Endodermal cell (in vitro differentiated cells): ENCODE measurements at regions not wholly inside any gene's neighbourhood (a gene's known extent, or its start where the extent isn't known, plus 50 kb on each side); places are given as distances from the start of the nearest gene placed in this dataset.

ENCODE experiments used
- DNase-seq: peaks from one replicate; pipeline ENCODE4 v3.0.0-alpha.2; 2017
- H3K27ac ChIP-seq: 2 replicates; pipeline ENCODE4 v1.5.1; 2013; ENCODE audit warnings: mild to moderate bottlenecking, low read depth, low read length, moderate library complexity
- H3K27me3 ChIP-seq: 2 replicates; pipeline ENCODE4 v1.6.1; 2013; ENCODE audit warnings: mild to moderate bottlenecking, low read length, moderate library complexity; ENCODE audit not compliant: insufficient read depth, control insufficient read depth, poor library complexity, severe bottlenecking
- H3K36me3 ChIP-seq: 2 replicates; pipeline ENCODE4 v1.7.0; 2013; ENCODE audit warnings: mild to moderate bottlenecking, low read length, moderate library complexity; ENCODE audit not compliant: control insufficient read depth, insufficient read depth
- H3K4me1 ChIP-seq: one replicate; pipeline ENCODE4 v1.7.0; 2013; ENCODE audit warnings: low read length; ENCODE audit not compliant: control insufficient read depth, insufficient read depth
- H3K4me3 ChIP-seq: 2 replicates; pipeline ENCODE4 v1.5.1; 2013; ENCODE audit warnings: mild to moderate bottlenecking, low read length, moderate library complexity
- H3K9ac ChIP-seq: 2 replicates; pipeline ENCODE4 v1.6.1; 2013; ENCODE audit warnings: mild to moderate bottlenecking, low read length, moderate library complexity; ENCODE audit not compliant: poor library complexity, severe bottlenecking; ENCODE audit errors: extremely low read depth
- H3K9me3 ChIP-seq: 2 replicates; pipeline ENCODE4 v1.6.1; 2013; ENCODE audit warnings: mild to moderate bottlenecking, low read length, moderate library complexity; ENCODE audit not compliant: control insufficient read depth
- H3K27ac Mint-ChIP-seq: 2 replicates; pipeline ENCODE4 v1.8.0; 2020; ENCODE audit warnings: mixed read lengths
- H3K27me3 Mint-ChIP-seq: 2 replicates; pipeline ENCODE4 v1.8.0; 2021; ENCODE audit warnings: mild to moderate bottlenecking, mixed read lengths; ENCODE audit not compliant: insufficient read depth
- H3K36me3 Mint-ChIP-seq: 2 replicates; pipeline ENCODE4 v1.8.0; 2020; ENCODE audit warnings: low read depth, mixed read lengths
- H3K4me1 Mint-ChIP-seq: 2 replicates; pipeline ENCODE4 v1.8.0; 2020; ENCODE audit warnings: mixed read lengths
- H3K4me3 Mint-ChIP-seq: 2 replicates; pipeline ENCODE4 v1.8.0; 2020; ENCODE audit warnings: mild to moderate bottlenecking, moderate library complexity, mixed read lengths
- H3K9me3 Mint-ChIP-seq: 2 replicates; pipeline ENCODE4 v1.8.0; 2020; ENCODE audit warnings: mild to moderate bottlenecking, mixed read lengths
- WGBS, 2 experiments: methylation state at CpG; one replicate each; pipeline versions ENCODE4 v1.1.5 to v1.1.7; 2013; ENCODE audit warnings: missing lambda C conversion rate in 2 of 2, mixed read lengths in 1 of 2; ENCODE audit not compliant: insufficient coverage in 1 of 2, insufficient read length in 1 of 2; 5-methylcytosine and 5-hydroxymethylcytosine counted together
- TF ChIP-seq, protein P1 (sequence below): fragments of 200-600 bp; sonication (generic); conservative IDR thresholded peaks from 2 replicates; pipeline ENCODE4 v1.5.0; 2021; ENCODE audit warnings: antibody characterized with exemption, mild to moderate bottlenecking

- no peak overlapping the region for H3K27ac ChIP-seq
These were observed 111.6 kb upstream of the EEF1E1 start for GRCh38 chr6:8213995-8214394.

DNA sequence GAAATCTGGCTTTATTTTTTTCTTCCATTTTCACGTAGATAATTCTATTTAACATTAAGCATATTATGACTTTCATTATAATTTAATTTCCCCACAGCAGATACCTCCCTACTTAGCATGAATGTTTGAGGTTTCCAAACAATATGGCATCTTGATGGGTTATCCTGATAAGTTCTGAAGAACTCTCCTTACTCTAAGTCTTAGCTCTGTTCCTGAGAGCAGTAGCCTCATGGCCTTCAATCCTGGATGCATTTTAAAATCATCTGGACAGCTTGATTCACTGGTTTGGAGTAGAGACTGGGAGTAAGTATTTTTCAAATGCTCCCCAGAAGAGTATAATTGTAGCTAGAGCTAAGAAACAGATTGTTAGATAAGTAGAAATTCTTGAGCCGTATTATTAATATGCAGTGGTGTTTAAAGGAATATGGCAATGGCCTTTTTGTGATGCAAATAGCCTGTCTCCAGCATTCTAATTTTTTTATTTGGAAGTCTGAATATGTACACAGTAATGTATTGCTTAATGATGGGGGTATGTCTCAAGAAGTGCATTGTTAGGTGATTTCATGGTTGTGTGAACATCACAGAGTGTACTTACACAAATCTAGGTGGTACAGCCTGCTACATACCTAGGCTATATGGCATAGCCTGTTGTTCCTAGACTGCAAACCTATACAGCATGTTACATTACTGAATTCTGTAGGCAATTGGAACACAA is 110.5 kb upstream of the EEF1E1 start:
- Histone ChIP-seq H3K9me3 (no peaks in the 10 kb centered on the region), H3K27me3 (no peaks in the 10 kb centered on the region), H3K36me3 (no peaks in the 10 kb centered on the region), H3K4me1 (no peaks in the 10 kb centered on the region), H3K9ac (no peak overlapping the region), H3K4me3 (no peak overlapping the region), H3K27ac (no peak overlapping the region)
- H3K4me3 Mint-ChIP-seq, result no peak overlapping the region
- no peaks in the 10 kb centered on the region for H3K27me3 Mint-ChIP-seq
- no peak for DNase-seq
- no peaks in the 10 kb centered on the region for H3K9me3 Mint-ChIP-seq
- TF ChIP-seq, protein P1, sequence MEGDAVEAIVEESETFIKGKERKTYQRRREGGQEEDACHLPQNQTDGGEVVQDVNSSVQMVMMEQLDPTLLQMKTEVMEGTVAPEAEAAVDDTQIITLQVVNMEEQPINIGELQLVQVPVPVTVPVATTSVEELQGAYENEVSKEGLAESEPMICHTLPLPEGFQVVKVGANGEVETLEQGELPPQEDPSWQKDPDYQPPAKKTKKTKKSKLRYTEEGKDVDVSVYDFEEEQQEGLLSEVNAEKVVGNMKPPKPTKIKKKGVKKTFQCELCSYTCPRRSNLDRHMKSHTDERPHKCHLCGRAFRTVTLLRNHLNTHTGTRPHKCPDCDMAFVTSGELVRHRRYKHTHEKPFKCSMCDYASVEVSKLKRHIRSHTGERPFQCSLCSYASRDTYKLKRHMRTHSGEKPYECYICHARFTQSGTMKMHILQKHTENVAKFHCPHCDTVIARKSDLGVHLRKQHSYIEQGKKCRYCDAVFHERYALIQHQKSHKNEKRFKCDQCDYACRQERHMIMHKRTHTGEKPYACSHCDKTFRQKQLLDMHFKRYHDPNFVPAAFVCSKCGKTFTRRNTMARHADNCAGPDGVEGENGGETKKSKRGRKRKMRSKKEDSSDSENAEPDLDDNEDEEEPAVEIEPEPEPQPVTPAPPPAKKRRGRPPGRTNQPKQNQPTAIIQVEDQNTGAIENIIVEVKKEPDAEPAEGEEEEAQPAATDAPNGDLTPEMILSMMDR, result no peak
- no peaks in the 10 kb centered on the region for H3K4me1 Mint-ChIP-seq
- 76% methylated on average over 2 of the region's 2 CpGs; no CpG with 5 or more reads in 1 of the 2 experiments for WGBS, 2 experiments
- H3K27ac Mint-ChIP-seq, result no peak overlapping the region
- no peaks in the 10 kb centered on the region for H3K36me3 Mint-ChIP-seq

More at GRCh38 chr6:8213995-8214394, 111.6 kb upstream of the EEF1E1 start:
- H3K36me3 Mint-ChIP-seq, result no peaks in the 10 kb centered on the region
- H3K27me3 ChIP-seq, result no peaks in the 10 kb centered on the region
- H3K9ac ChIP-seq, result no peak overlapping the region
- TF ChIP-seq, protein P1, result no peak
- 90 to 100% methylated on average over 2 to 4 of the region's 4 CpGs for WGBS, 2 experiments
- H3K27ac Mint-ChIP-seq, result no peak overlapping the region
- H3K27me3 Mint-ChIP-seq, result no peaks in the 10 kb centered on the region
- no peak for DNase-seq
- H3K9me3 Mint-ChIP-seq, result no peaks in the 10 kb centered on the region
- no peaks in the 10 kb centered on the region for H3K9me3 ChIP-seq
- H3K36me3 ChIP-seq, result no peaks in the 10 kb centered on the region
- H3K4me3 Mint-ChIP-seq, result no peak overlapping the region
- H3K4me3 ChIP-seq, result no peak overlapping the region
- no peaks in the 10 kb centered on the region for H3K4me1 ChIP-seq
- H3K4me1 Mint-ChIP-seq, result no peaks in the 10 kb centered on the region

GRCh38 chr6:8207869-8208191 is 105.5 kb upstream of the EEF1E1 start:
- TF ChIP-seq, protein P1, result no peak
- H3K4me1 Mint-ChIP-seq, result peaks cover 8% of the 10 kb centered on the region
- Histone ChIP-seq H3K9me3 (no peaks in the 10 kb centered on the region), H3K27me3 (no peaks in the 10 kb centered on the region), H3K4me1 (no peaks in the 10 kb centered on the region), H3K36me3 (no peaks in the 10 kb centered on the region), H3K4me3 (no peak overlapping the region), H3K27ac (no peak overlapping the region), H3K9ac (no peak overlapping the region)
- H3K9me3 Mint-ChIP-seq, result no peaks in the 10 kb centered on the region
- H3K36me3 Mint-ChIP-seq, result no peaks in the 10 kb centered on the region
- H3K27me3 Mint-ChIP-seq, result peaks cover 3% of the 10 kb centered on the region
- no peak overlapping the region for H3K27ac Mint-ChIP-seq
- no peak for DNase-seq
- H3K4me3 Mint-ChIP-seq, result no peak overlapping the region
- 100% methylated on average over 1 of the region's 1 CpG; no CpG with 5 or more reads in 1 of the 2 experiments for WGBS, 2 experiments
